PC-9 (cell line): ENCODE measurements at regions not wholly inside any gene's neighbourhood (a gene's known extent, or its start where the extent isn't known, plus 50 kb on each side); places are given as distances from the start of the nearest gene placed in this dataset.
A peak's percentile ranks its signal among the peaks of the same experiment; 100 is the strongest.

Experiments used
- BruUV-seq: library from RNA; stranded (reverse); fragments of 400-500 nt; replicated peaks from 2 replicates; lab custom pipeline; 2021; lab: Mats Ljungman, UMichigan
- CTCF ChIA-PET: fragments of 300-600 bp; sonication (Branson Sonifier 250); formaldehyde crosslinking; loops from one replicate; lab custom pipeline; 2022; ENCODE audit warnings: antibody characterized with exemption; lab: Charles Lee
- POLR2A ChIA-PET: fragments of 300-600 bp; sonication (Branson Sonifier 250); formaldehyde crosslinking; loops from one replicate; lab custom pipeline; 2022; ENCODE audit warnings: antibody characterized with exemption; ENCODE audit not compliant: unreplicated experiment; lab: Charles Lee
- DNase-seq, 2 experiments: peaks; one replicate each; pipeline versions ENCODE4 v3.0.0 to v3.0.0-alpha.2; 2015 to 2022; ENCODE audit warnings: mixed read lengths in 1 of 2
- H2AFZ ChIP-seq: fragments of 200-600 bp; sonication (generic); 2 replicates; pipeline ENCODE4 v1.8.1; 2017; ENCODE audit warnings: antibody characterized with exemption
- H3F3A ChIP-seq: fragments of 200-600 bp; sonication (generic); 2 replicates; pipeline ENCODE4 v1.8.1; 2017; ENCODE audit warnings: antibody characterized with exemption, mild to moderate bottlenecking, low read depth; ENCODE audit not compliant: insufficient read depth
- H3K27ac ChIP-seq: fragments of 200-600 bp; sonication (generic); 2 replicates; pipeline ENCODE4 v1.6.1; 2016; ENCODE audit warnings: mixed run types
- H3K27me3 ChIP-seq: fragments of 200-600 bp; sonication (generic); 2 replicates; pipeline ENCODE4 v1.6.1; 2016; ENCODE audit warnings: low read depth, mixed run types; ENCODE audit not compliant: insufficient read depth
- H3K36me3 ChIP-seq: fragments of 200-600 bp; sonication (generic); 2 replicates; pipeline ENCODE4 v1.6.1; 2016; ENCODE audit warnings: low read depth, mixed run types
- H3K4me1 ChIP-seq: fragments of 200-600 bp; sonication (generic); replicated peaks from 2 replicates; pipeline ENCODE4 v1.6.1; 2016; ENCODE audit warnings: mixed run types; ENCODE audit not compliant: insufficient read depth
- H3K4me2 ChIP-seq: fragments of 200-600 bp; sonication (generic); 2 replicates; pipeline ENCODE4 v1.6.1; 2017; ENCODE audit warnings: mixed run types
- H3K4me3 ChIP-seq: fragments of 200-600 bp; sonication (generic); 2 replicates; pipeline ENCODE4 v1.6.1; 2016; ENCODE audit warnings: mixed run types
- H3K79me2 ChIP-seq: fragments of 200-600 bp; sonication (generic); 2 replicates; pipeline ENCODE4 v1.6.1; 2017; ENCODE audit warnings: low read depth, mixed run types
- H3K9me2 ChIP-seq: fragments of 200-600 bp; sonication (generic); 2 replicates; pipeline ENCODE4 v1.8.1; 2017; ENCODE audit warnings: mild to moderate bottlenecking; ENCODE audit not compliant: insufficient read depth
- H3K9me3 ChIP-seq: fragments of 200-600 bp; sonication (generic); 2 replicates; pipeline ENCODE4 v1.8.1; 2016; ENCODE audit warnings: low read depth; ENCODE audit not compliant: insufficient read depth
- H4K20me1 ChIP-seq: fragments of 200-600 bp; sonication (generic); 2 replicates; pipeline ENCODE4 v1.8.1; 2017; ENCODE audit not compliant: insufficient read depth
- CTCF ChIP-seq: fragments of 200-600 bp; sonication (generic); conservative IDR thresholded peaks from 2 replicates; pipeline ENCODE4 v1.6.1; 2017; ENCODE audit warnings: mixed run types, antibody characterized with exemption, mild to moderate bottlenecking, moderate library complexity
- EZH2 ChIP-seq: fragments of 200-600 bp; sonication (generic); IDR thresholded peaks from 2 replicates; pipeline ENCODE4 v1.8.0; 2017; ENCODE audit warnings: antibody characterized with exemption, low read depth
- intact Hi-C: fragments of 100-400 bp; cut with micrococcal nuclease; formaldehyde crosslinking; loops from one replicate; pipeline ENCODE4 v1.10.0; 2022; ENCODE audit not compliant: unreplicated experiment

GRCh38 chr15:66849746-66850077 lies 147.7 kb downstream of the SMAD6 start:
- no peaks in the 10 kb centered on the region for H3K9me2 ChIP-seq
- POLR2A ChIA-PET, result no interaction called here
- no peak overlapping the region for H3K4me2 ChIP-seq
- intact Hi-C loops, result loop anchor here (2.0 to 5.0 kb wide), 3 partner anchors 61 to 453 kb away; partner anchors contain the start of gene ZWILCH
- H3K4me3 ChIP-seq, result no peak overlapping the region
- DNase-seq, result no peak
- H4K20me1 ChIP-seq, result no peaks in the 10 kb centered on the region
- no peaks in the 10 kb centered on the region for H3K9me3 ChIP-seq
- H3K27me3 ChIP-seq, result no peaks in the 10 kb centered on the region
- H3K79me2 ChIP-seq, result no peaks in the 10 kb centered on the region
- BruUV-seq, result no TSS peak
- no peaks in the 10 kb centered on the region; the same call in 1 of the 2 replicates for H3F3A ChIP-seq
- H2AFZ ChIP-seq, result no peak overlapping the region
- TF ChIP-seq EZH2 (no peak), CTCF (no peak)
- H3K27ac ChIP-seq, result no peak overlapping the region
- no peaks in the 10 kb centered on the region for H3K36me3 ChIP-seq
- CTCF ChIA-PET, result no interaction called here
- peaks cover 13% of the 10 kb centered on the region; the same call in 1 of the 2 replicates for H3K4me1 ChIP-seq

GRCh38 chr15:66850078-66850991 lies 148.3 kb downstream of the SMAD6 start:
- H2AFZ ChIP-seq, result no peak overlapping the region

More at GRCh38 chr15:66850078-66850991, 148.3 kb downstream of the SMAD6 start:
- no peak overlapping the region for H3K4me3 ChIP-seq
- H3K27ac ChIP-seq, result no peak overlapping the region
- H3K36me3 ChIP-seq, result no peaks in the 10 kb centered on the region
- no peaks in the 10 kb centered on the region for H3K79me2 ChIP-seq
- no peaks in the 10 kb centered on the region for H4K20me1 ChIP-seq
- H3K27me3 ChIP-seq, result no peaks in the 10 kb centered on the region
- no peaks in the 10 kb centered on the region for H3K9me3 ChIP-seq
- CTCF ChIA-PET, result interaction anchor here (0.5 to 1.7 kb wide), 7 partner anchors 20 to 1000 kb away, joined by 3 to 12 read pairs (median 4); no protein-coding TSS in a partner anchor
- no peaks in the 10 kb centered on the region for H3K9me2 ChIP-seq
- intact Hi-C loops, result loop anchor here (2.0 to 5.0 kb wide), 3 partner anchors 62 to 452 kb away; partner anchors contain the start of gene ZWILCH
- no peak for TF ChIP-seq CTCF
- no peak for TF ChIP-seq EZH2
- no TSS peak for BruUV-seq
- no peaks in the 10 kb centered on the region; the same call in 1 of the 2 replicates for H3F3A ChIP-seq
- POLR2A ChIA-PET, result interaction anchor here (0.6 kb wide), 2 partner anchors 8 to 17 kb away, joined by 3 to 15 read pairs; no protein-coding TSS in a partner anchor
- no peak for DNase-seq
- peaks cover 13% of the 10 kb centered on the region; the same call in 1 of the 2 replicates for H3K4me1 ChIP-seq
- peak overlapping the region; percentile 41; the same call in 1 of the 2 replicates for H3K4me2 ChIP-seq
